ENCODE measurements at regions not wholly inside any gene's neighbourhood (a gene's known extent, or its start where the extent isn't known, plus 50 kb on each side); places are given as distances from the start of the nearest gene placed in this dataset.

DNA sequence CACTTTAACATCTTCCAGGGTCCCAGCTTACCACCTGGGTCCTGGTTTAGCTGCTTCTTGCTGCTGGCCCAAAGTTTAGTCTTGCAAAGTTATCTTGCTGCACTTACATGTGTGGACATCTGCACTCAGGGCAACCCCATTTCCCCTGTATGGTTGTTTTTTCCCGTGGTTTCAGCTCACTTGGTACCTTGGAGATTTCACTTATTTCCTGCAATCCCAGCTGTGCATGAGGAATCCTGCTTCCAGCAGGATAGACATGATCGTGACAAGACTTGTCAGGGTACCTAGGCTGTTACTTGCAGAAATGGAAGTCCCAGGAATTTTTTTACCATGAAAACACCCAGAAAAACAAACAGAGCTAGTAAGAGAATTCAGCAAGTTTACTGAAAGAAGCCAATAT lies 95.9 kb upstream of the LEP start:
- no peak for DNase-seq

DNA sequence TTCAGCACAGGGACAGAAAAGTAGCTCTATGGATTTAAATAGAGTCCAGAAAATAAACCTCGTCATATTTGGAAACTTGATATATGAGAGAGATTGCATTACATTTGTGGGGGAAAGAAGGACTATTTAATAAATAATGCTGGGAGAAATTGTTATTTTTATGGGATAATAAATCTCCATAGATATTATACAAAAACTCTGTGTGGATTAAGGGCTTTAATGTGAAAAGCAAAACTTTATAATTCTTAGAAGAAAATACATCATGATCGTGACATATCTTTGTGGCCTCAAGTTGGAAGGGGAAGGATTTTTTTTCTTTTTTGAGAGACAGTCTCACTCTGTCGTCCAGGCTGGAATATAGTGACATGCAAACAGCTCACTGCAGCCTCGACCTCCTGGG lies 95.0 kb upstream of the LEP start:
- no peak for DNase-seq

GRCh38 chr7:128148676-128149075 lies 92.4 kb upstream of the LEP start:
- no peak for DNase-seq

GRCh38 chr7:128150223-128150865 lies 90.7 kb upstream of the LEP start:
- DNase-seq: no peak

DNA sequence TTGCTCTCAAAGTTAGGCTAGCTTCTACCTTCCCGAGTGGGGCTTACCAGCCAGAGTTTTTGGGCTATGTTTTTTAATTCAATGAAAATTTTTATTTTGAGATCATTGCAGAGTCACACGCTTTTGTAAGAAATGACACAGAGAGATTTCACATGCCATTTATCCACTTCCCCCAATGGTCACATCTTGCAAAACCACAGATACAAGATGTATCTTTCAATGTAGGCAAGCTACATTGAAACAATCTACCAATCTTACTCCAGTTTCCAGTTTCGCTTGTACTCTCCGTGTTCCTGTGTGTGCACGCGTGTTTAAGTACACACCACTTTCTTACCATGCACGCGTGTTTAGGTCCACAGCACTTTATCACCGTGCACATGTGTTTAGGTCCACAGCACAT lies 89.4 kb upstream of the LEP start:
- no peak for DNase-seq

DNA sequence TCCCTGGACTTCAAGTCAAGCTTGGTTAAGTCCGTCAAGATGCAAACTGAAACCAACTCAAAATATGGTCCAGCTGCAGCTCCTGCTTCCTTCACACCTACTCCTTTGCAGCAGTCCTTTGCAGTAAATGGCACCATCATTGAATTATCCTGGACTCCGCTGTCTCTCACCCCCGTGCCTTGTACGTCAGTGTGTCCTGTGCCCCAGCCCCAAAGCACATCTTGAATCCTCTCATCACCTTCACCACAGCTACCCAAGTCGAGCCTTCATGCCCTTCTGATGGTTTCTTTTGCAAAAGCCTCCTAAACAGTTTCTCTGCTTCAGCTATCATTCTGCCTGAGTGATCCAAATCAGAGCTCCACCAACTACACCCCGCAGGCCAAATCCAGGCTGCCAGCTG lies 88.4 kb upstream of the LEP start:
- no peak for DNase-seq

- no peak for DNase-seq
Observed at GRCh38 chr7:128153436-128153835, 87.6 kb upstream of the LEP start.

GRCh38 chr7:128154504-128154903 lies 86.6 kb upstream of the LEP start:
- no peak for DNase-seq

- DNase-seq: no peak
Observed at GRCh38 chr7:128155100-128155740, 85.9 kb upstream of the LEP start.

DNA sequence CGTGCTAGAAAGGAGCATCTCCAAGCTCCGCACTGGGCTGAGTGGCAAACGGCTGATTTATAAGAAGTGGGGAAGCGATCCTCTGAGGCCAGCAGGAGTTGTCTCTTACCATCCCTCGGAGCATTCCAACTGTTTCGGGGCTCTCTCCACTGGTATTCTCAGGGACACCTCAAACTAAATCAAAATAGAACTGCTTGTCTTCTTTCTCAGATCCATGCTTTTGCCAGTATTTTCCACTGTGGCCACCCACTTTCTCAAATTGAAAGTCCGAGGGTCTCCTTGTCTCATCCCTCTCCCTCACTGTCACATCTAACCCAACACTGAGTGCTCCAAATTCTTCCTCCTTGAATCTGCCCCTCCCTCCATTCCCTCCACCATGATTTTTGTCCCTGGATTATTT lies 83.2 kb upstream of the LEP start:
- no peak for DNase-seq

- DNase-seq: no peak
Observed at GRCh38 chr7:128158370-128158769, 82.7 kb upstream of the LEP start.

DNA sequence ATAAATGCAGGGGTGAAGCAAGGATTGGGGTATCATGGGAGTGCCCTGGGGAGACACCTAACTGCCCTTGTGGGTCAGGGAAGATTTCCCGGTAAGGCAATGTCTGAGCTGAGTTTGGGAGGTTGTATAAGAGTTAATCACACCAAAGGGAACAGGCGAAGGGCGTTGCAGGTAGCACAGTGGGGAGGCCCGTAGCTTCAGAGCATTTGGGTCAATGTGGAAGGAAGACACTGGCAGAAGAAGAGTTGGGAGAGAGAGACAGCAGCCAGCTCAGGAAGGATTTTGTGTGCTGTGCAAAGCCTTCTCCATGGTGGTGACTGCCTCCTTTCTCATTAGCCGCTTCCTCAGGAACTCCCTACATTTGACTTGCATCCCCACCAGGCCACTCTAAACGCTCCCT lies 80.8 kb upstream of the LEP start:
- no peak for DNase-seq

- DNase-seq: no peak
Observed at GRCh38 chr7:128161466-128162125, 79.5 kb upstream of the LEP start.

DNA sequence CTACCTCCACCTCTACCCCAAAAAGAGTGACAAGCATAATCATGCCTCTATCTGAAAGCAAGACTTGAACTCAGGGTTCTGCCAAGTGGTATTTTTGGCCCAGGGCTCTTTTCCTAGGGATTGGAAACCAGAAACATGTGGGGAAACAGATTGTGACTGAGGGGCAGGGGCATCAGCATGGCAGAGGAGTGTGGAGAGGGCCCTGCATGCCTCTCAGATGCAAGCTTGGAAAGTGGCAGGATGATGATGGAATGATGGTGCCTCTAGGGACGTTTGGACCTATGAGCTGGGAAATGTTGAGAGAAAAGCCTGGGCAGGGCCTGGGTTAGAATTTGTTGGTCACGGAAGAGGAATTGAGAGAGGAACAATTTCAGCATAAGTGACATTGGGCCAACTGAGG lies 78.4 kb upstream of the LEP start:
- DNase-seq: no peak

DNA sequence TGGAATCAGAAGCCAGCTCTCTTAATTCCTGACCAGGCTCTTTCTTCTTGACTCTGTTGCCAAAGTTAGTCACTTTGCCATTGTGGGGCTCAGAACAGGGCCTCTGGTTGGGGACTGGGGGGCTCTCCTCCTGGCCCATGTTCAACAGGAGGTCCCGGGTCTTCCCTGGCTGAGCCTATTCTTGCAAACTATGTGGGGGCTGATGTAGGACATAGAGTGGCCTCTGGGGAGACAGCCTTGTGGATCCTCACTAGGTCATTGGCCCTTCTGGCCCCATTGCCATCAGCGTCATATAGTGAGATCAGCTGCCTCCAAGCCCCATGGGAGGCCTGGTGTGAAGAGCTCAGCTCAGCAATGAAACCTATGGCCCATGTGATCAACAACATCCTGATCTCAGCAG lies 77.6 kb upstream of the LEP start:
- no peak for DNase-seq

DNA sequence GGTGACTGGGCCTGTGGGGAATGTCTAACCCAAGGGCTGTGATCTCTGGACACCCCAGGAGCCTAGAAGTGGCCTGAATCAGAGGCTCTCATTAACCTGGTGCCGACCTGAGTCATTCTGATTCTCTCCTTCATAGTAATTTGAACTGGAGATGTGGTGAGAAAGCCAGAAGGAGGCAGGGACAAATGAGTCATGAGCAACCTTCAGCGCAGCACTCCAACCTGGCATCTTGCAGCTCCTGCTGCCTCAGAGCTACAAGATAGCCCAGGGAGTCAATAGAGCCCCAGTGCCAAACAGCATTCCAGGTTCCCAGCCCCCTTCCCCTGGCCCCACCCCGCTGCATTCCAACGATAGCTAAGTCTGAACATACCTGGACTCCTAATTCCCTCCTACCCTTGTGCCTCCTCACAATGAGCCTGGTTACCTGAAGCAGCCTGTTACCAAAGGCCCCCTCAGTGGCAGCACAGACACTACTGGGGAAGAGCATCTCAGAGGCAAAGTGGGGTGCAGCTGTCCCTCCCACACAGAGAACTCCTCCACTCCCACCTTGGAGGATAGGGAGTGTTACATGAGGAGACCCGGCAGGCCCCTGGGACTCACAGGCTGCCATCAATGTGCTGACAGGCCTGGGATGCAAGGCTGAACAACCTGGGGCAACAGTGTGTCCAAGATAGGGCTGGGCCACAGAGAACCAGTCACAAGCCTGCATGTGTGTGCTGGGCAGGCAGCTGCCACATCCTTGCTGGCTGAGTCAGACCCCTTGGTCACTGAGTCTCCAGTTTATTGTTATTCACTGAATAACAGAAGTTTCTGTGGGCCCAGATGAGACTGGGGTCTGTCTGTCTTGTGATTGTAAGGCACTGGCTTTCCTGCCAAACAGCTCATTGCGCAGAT lies 76.8 kb upstream of the LEP start:
- DNase-seq: no peak

GRCh38 chr7:128164955-128165670 lies 76.0 kb upstream of the LEP start:
- DNase-seq: no peak

- DNase-seq: no peak
Observed at GRCh38 chr7:128165927-128166420, 75.1 kb upstream of the LEP start.

DNA sequence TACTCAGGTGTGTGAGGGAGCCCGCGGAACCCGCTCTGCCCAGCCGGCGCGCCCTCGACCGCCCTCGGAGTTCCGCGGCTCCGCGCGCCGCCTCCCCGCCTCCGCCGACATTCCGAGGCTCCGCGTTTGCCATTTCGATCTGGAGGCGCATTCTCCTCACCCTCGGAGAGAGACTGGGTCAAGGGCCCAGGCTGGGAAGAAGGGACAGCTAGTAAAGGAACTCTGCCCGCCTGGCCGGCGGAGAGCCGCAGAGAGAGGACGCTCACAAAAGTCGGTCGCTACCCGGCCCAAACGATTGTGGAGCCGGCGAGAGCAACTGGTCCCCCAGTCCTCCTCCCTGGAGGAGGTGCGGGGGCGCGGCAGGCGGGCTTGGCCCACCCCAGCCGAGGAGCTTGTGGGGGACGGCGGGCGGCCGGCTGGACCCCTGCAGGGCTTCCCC lies 74.5 kb upstream of the LEP start:
- DNase-seq: peak; percentile 29

GRCh38 chr7:128167042-128167701 lies 73.9 kb upstream of the LEP start:
- DNase-seq: peak; percentile 34

DNA sequence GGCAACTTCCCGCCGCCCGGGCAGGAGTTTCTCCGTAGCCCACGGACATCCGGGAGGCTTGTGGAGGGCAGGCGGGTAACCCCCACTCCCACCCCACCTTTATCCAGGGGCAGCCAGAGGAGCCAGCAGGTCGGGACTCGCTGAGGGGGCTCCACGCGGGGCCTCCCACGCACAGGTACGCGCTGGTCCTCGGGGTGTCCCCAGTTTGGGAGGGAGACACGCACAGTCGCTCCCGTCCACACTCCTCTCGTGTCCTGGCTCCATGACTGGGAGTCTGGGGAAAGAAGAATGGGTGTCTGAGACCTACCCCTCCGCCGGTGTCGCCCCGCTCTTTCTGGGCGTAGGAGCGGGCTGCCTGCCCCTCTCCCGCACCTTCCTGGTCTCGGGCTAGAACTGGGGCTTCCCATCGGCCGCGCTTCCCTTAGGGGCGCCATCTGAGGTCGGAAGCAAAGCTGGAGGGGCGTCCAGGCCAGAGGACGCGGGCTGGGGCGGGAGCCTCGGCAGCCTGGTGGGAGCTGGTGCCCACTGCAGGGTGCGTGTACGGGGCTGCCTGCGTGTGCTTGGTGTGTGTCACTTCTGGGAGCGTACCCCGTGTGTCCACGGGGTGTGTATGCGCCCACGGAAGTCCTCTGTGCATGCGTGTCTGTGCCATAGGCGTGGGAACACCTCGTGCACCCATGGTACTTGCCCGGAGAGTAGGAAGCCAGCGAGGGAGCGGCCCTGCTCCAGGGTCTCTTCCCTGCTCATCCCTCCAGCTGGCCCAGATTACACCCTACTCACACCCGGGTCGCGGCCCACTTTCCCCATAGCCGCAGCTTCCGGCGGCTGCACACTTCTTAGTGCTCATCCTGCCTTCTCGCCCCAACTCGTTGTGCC lies 73.0 kb upstream of the LEP start:
- DNase-seq: no peak

Data from stimulated activated CD8-positive, alpha-beta memory T cell treated with anti-CD3 and anti-CD28 coated beads, Interleukin-4, amount 100 ng/mL, for 48 hours (primary cell).